Activated CD4-positive, alpha-beta T cell treated with anti-CD3 and anti-CD28 coated beads, Interleukin-2, amount 50 U/mL, for 24 hours (primary cell): ENCODE measurements at regions not wholly inside any gene's neighbourhood (a gene's known extent, or its start where the extent isn't known, plus 50 kb on each side); places are given as distances from the start of the nearest gene placed in this dataset.
"Not testable (repeated sequence)": the region's sequence is repeated elsewhere in the genome, so short reads cannot be mapped to it uniquely, and the experiment has no call there.

ENCODE experiments used
- DNase-seq, 2 donors: peaks; one replicate each; pipeline ENCODE4 v3.0.0-alpha.2; 2020; ENCODE audit warnings: low read depth in 1 of 2, low spot score in 1 of 2

DNA sequence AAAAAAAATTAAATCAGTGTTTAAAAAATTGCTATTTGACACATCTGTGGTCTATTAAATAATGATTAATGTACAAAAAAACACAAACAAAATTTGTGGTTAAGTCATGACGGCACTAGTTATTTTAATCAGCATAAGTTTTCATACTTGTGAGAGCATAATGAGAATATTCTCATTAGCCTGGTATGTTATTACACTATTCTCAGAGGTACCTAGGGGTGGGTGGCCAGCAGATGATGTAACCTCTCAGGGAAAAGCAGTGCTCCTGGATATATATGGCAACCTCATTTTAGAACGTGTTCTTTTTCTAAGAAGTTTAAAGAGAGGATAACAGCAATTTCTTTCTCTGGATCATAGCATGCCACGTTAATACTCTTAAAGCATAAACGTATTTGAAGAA, 109.2 kb downstream of the GJA1 start:
- no peak for DNase-seq

DNA sequence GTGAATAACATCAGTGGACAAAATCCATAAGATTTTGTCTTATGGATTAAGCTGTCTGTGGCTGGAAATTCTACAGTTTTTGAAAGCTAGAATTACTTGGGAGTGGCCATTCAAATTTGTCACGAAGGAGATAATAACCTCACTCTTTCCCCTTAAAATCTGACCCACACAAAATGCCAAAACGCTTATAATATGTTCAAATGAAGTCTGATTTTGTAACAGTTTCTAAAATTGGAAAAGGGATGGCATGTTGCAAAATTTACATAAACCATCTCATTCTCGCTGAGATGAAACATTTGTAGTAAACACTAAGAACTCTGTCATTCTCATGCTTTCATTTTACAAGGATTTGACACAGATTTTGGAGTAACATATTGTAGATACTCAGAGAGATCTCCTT, 112.7 kb downstream of the GJA1 start:
- no peak for DNase-seq

DNA sequence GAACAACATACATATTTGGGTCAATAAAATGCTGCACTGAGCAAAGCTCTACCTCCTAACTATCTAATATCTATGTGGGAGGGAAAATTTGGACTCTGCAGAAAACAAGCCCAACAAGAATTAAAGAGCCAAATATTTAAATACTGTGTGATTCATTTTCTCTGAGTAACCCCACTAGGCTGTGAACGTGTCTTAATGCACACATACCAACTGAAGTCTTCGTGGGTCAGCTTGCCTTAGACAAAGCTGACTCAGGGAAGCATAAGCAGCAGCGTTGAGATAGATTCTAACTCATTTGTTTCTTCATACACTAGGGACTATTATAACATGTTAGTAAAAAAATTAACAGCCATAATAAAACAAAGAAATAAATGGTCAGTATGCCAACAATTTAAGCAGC, 114.3 kb downstream of the GJA1 start:
- no peak for DNase-seq

DNA sequence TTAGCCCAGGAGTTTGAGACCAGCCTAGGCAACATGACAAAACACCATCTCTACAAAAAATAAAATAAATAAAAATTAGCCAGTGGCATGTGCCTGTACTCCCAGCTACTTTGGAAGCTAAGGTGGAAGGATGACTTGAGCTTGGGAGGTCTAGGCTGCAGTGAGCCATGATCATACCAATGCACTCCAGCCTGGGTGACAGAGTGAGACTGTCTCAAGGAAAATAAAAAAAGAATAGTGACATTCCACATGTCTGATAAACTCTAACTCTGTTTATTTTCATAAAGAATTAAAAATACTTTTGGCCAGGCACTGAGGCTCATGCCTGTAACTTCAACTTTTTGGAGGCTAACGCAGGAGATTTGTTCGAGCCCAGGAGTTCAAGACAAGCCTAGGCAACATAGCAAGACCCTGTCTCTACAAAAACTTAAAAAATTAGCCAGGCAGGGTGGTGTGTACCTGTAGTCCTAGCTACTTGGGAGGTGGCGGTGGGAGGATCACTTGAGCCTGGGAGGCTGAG, 115.1 kb downstream of the GJA1 start:
- DNase-seq = no peak

DNA sequence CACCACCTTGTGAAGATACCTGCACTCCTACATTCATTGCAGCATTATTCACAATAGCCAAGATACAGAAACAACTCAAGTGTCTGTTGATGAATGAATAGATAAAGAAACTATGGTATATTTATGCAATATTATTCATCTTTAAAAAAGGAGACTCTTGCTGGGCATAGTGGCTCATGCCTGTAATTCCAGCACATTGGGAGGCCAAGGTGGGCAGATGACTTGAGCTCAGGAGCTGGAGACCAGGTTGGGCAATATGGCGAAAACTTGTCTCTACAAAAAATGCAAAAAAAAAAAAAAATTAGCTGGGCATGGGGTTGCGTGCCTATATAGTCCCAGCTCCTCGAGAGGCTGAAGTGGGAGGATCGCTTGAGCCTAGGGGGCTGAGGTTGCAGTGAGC, 119.8 kb downstream of the GJA1 start:
- DNase-seq = no peak

DNA sequence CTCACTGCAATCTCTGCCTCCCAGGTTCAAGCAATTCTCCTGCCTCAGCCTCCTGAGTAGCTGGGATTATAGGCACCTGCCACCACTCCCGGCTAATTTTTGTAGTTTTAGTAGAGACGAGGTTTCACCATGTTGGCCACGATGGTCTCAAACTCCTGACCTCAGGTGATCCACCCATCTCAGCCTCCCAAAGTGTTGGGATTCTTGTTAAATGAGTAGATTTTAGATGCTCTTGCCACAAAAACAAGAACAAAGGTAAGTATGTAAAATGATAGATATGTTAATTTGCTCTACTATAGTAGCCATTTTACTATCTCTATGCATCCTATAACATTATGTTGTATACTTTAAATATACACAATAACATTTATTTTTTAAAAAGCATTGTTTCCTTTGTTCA, 120.7 kb downstream of the GJA1 start:
- not testable (repeated sequence) for DNase-seq

DNA sequence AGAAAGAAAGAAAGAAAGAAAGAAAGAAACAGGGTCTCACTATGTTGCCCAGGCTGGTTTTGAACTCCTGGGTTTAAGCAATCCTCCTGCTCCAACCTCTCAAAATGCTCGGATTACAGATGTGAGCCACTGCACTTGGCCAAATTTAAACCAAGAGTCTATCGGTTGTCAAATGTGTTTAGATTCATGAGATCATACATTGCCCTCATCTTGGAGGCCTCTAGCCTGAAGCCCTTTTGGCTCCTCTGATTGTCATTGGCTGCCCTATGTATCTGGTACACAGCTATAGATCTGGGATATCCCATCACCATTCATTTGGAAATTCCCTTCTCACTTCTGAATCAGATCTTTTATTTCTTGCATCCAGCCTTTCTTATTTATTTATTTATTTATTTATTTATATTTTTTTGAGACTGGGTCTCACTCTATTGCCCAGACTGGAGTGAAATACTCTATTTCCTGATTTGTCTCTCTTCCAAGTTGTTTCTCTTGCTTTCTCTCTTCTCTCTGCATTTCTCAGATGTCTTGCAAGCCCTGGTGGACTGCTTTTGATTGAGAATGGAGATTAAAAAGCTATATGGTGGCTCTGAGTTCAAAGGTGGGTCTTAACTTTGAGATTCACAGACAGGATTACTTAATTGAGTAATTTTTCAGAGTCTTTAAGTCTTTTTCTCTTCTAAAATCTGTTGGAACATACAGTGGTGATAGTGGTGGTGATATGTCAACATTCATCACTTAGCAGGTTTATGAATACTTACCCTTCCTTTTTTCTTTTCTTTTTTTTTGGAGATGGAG, 121.9 kb downstream of the GJA1 start:
- no peak for DNase-seq

DNA sequence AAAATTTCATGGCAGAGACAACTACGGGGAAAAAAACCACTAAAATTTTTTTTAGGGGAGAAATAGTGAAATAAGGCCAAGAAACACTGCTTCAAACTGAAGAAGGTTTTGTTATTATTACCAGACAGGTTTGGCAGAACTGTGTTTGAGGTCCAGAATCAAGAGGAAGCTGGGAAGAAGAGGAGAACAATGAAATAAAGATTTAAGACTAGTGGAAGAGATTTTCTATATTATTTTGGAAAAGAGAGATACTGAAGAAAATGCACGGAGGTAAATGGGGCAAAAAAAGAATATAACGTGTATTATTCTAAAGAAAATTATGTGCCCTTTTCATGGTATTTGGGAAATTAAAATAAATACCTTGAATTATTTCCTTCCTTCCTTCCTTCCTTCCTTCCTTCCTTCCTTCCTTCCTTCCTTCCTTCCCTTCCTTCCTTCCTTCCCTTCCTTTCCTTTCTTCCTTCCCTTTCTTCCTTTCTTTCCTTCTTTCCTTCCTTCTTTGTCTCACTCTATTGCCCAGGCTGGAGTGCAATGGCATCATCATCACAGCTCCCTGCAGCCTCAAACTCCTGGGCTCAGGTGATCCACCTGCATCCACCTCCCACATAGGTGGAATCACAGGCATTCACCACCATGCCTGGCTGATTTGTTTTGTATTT, 124.3 kb downstream of the GJA1 start:
- DNase-seq = no peak

DNA sequence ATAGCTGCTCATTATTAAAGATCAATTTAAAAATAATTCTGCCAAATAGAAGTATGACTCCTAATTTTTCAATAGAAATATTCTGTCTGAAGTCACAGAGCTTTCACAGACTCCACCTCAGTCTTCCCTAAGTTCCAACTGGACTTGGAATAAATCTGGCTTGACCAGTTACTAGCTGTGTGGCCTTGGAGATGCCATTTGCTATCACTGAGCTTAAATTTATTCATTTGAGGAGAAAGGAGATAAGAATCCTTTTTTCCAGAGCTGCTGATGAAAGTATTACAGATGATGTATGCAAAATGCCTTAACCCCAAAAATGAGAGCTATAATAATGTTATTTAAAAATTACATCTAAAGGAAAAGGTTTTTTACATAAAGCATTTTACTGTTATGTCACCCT, 125.0 kb downstream of the GJA1 start:
- DNase-seq = no peak

DNA sequence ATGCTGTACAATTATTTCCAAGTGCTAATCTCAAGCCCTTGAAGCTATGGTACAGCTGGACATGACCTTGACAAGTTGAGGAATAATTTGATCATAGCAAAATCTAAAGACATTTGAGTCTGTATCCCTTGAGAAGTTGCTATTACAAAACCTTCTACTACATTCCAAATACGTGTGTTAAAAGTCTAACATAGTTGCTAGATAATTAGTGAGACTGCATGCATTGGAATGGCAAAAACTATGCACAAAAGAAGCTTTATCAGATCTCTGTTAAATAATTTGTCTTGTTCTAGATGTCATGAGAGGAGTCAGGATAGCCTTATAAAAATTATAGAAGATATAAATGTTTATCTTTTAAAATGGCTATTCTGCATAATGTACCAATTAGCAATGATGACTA, 127.8 kb downstream of the GJA1 start:
- no peak for DNase-seq

DNA sequence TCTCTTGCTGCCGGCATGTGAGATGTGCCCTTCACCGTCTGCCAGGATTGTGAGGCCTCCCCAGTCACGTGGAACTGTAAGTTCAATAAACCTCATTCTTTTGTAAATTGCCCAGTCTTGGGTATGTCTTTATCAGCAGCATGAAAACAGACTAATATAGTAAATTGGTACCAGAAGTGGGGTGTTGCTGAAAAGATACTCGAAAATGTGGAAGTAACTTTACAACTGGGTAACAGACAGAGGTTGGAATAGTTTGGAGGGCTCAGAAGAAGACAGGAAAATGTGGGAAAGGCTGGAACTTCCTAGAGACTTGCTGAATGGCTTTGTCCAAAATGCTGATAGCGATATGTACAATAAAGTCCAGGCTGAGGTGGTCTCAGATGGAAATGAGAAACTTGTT, 129.1 kb downstream of the GJA1 start:
- DNase-seq = not testable (repeated sequence)

DNA sequence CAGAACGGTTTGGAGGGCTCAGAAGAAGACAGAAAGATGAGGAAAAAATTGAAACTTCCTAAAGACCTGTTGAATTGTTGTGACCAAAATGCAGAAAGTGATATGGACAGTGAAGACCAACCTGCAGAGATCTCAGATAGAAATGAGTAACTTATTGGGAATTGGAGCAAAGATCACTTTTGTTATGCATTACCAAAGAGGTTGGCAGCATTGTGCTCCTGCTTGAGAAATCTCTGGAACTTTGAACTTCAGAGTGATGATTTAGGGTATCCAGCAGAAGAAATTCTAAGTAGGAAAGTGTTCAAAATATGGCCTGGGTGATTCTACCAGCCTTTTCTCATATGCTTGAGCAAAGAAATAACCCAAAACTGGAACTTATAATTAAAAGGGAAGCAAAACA, 136.0 kb downstream of the GJA1 start:
- DNase-seq = no peak

DNA sequence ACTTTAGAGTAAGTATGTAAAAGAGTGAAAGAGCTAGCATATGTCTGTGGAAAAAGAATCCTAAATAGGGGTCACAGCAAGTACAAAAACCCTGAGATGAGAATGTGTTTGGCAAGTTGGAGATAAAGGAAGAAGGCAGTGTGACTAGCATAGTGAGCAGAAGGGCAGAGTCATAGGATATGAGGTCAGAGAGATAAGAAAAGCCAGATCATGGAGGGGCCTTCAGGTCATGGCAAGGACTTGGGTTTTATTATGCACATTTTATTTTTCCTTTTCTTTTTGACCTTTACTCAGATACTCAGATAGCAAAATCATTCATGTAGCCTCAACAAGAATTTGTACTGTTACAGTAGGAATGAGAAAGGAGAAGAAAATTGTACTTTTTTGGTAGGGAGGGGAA, 138.0 kb downstream of the GJA1 start:
- DNase-seq = no peak

DNA sequence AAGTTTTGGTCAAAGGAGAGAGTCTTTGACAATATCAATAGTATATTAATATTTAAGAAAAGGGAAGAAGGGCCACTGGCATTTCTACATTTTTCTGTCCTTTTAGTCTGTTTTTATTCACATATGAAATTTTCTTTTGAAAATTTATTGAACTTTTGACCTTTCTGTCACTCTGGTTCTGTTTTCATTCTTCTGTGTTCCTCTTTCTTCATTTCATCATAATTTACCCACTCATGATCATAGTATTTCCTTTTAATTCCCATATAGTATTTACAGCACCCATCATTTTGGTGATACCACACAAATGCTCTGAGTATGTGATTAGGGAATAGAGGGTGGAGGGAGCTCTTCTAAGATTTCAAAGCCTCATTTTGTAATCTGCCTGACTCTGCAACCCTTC, 142.8 kb downstream of the GJA1 start:
- DNase-seq = no peak

DNA sequence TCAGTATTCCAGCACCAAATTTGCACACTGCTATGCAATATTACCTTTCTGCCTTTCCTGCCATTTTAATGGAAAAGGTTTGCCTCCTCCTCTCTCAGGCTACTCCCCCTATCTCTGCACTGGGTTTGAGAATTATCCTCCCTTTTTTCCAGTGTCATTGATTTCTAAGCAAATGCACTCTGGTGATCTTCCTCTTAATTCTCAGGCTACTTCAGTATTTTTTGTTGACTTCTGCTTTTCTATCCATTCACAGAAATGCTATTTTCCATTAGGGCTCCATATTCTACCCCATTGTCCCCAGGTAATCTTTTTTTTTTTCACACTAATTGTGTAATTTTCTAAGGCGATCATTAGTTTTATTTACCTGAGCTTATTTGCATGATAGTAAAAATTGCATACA, 144.0 kb downstream of the GJA1 start:
- DNase-seq = no peak

DNA sequence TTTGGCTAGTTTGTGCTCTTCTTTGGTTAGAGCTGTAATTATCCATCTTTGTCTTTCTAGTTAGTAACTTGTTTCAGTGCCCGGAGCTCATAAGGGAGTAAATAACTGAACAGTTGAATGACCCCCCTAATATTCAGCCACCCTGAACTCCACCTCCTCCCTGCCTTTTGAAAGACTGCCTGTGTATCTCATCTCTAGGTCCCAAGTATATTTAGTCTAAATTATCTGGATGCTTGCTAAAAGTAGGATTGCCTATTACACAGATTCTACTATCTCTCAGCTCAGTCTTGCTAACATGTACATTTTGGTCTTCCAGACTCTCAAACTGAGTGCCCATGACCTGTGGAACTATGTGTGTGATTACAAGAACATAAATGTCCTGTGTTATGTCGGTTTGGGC, 145.9 kb downstream of the GJA1 start:
- no peak for DNase-seq

DNA sequence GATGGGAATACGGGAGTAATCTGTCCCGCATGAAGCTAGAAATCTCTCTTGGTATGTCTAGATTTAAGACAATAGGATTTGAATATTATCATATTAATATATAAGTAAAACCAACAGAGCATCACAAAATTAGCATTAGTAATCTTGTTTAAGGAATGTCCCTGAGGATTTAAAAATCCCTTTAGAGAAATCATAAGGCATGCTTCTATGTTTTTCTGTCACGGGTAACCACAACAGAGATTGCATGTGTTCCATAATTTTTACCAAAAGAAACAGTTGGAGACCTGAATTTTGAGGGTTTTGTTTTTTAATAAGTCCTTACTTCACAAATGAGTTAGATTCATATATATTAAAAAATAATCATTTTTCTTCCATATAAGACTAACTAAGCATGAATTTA, 146.8 kb downstream of the GJA1 start:
- no peak for DNase-seq

DNA sequence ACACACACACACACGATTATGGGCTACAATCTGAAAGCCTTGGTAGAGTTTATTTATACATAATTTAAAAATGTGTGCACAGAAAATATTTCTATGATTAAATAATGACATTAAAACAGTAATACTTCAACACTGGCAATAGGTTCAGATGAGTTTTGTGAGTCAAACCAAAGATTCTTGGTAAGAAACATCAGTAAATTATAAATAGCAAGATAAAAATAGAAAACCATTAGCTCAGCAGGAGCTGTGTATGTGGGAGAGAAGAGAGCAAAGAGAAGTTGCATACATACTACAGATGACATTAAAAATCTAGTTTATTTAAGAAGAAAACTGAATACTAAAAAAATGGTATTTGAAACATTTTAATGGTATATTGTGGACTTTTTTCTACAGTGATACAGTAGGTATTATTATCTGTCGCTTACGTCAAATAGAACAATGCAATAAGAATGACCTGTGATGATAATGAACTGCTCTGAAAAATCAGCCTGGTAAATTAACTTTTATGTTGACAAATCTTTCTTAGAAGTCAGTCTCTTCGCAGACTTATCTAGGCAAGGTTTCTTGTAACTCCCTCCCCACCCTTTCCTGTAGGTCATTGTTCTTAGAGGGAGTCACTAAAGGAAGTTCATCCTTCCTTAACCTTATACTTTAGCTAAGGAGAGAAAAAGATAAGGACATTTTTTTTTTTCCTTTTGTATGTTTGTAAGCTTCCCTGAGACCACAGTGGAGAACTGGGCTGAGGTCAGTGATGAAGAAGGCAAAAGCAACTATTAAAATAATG, 149.3 kb downstream of the GJA1 start:
- no peak for DNase-seq

DNA sequence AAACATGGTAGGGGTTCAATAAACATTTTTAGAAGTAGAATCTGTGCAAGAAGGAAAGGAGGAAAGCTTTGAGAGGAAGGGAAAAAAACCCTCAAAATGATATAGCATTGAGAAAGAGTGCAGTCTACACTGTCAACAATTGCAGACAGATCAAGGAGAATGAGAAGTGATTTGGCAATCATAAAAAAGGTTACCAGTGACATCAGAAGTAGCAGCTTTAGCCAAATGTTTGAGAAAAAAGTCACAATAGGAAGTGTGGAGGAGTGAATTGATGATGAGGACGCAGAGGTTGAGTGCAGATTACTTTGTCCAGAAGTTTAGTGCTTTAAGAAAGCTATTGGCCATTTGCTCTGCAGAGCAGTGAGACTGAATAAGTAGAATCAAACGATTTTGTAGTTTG, 155.0 kb downstream of the GJA1 start:
- DNase-seq = no peak

DNA sequence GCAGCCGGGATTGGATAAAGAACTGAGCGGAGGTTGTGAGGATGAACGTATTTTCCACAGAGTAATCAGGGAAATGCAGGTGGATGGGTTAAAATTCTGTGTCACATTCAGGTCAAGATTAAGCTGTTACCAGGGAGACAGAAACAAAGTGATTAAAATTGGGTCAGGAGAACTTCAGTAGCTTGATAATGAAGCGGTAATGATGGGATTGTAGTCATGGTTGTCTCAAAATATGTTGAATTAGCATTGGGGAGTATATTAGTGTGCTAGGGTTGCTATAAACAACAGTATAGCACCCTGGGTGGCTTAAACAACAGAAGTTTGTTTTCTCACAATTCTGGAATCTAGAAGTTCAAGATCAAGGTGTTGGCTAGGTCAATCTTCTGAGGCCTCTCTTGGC, 155.5 kb downstream of the GJA1 start:
- DNase-seq = no peak

DNA sequence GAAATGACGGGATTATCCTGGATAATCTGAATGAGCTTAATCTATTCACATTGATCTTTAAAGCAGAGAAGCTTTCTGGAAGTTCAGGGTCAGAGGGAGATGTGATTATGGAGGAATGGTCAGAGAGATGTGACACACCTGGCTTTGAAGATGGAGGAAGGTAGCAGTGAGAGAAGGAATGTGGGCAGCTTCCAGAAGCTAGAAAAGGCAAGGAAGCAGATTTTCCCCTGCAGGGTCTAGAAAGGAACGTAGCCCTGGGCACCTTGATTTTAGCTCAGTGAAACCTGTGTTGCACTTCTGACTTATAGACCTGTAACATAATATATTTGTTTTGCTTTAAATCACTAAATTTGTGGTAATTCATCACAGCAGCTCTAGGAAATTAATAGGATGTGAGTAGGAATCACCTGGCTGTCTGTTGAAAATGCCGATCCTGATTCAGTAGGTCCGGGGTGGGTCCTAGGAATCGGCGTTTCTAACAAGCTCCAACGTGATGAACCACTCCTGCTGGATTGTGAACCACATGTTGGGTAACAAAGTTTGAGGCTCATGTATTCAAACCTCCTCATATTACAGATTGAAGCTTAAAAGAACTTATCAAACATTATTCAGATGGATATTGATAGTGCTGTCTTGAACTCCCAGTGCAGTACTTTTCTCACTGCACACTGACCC, 157.0 kb downstream of the GJA1 start:
- no peak for DNase-seq
